ENCODE measurements at regions not wholly inside any gene's neighbourhood (a gene's known extent, or its start where the extent isn't known, plus 50 kb on each side); places are given as distances from the start of the nearest gene placed in this dataset.
"Not testable (repeated sequence)": the region's sequence is repeated elsewhere in the genome, so short reads cannot be mapped to it uniquely, and the experiment has no call there.

GRCh38 chr14:22492622-22493542 is 96.1 kb downstream of the DAD1 start:
- in situ Hi-C loops (cut with MboI; ENCODE audit: low sequenced_read_pairs): no loop called here

GRCh38 chr14:22491683-22492621 is 97.1 kb downstream of the DAD1 start:
- in situ Hi-C loops (cut with MboI; ENCODE audit: low sequenced_read_pairs): no loop called here

- in situ Hi-C loops (cut with MboI; ENCODE audit: low sequenced_read_pairs): not testable (repeated sequence)
Observed at GRCh38 chr14:22491053-22491452, 98.0 kb downstream of the DAD1 start.

GRCh38 chr14:22489957-22490950 is 98.8 kb downstream of the DAD1 start:
- in situ Hi-C loops (cut with MboI; ENCODE audit: low sequenced_read_pairs): no loop called here

GRCh38 chr14:22489244-22489545 is 99.8 kb downstream of the DAD1 start:
- in situ Hi-C loops (cut with MboI; ENCODE audit: low sequenced_read_pairs): no loop called here

- in situ Hi-C loops (cut with MboI; ENCODE audit: low sequenced_read_pairs): no loop called here
Observed at GRCh38 chr14:22488522-22489243, 100.3 kb downstream of the DAD1 start.

GRCh38 chr14:22487941-22488340 is 101.1 kb downstream of the DAD1 start:
- in situ Hi-C loops (cut with MboI; ENCODE audit: low sequenced_read_pairs): no loop called here

- in situ Hi-C loops (cut with MboI; ENCODE audit: low sequenced_read_pairs): no loop called here
Observed at GRCh38 chr14:22487401-22487800, 101.6 kb downstream of the DAD1 start.

GRCh38 chr14:22486675-22487074 is 102.3 kb downstream of the DAD1 start:
- in situ Hi-C loops (cut with MboI; ENCODE audit: low sequenced_read_pairs): no loop called here

- in situ Hi-C loops (cut with MboI; ENCODE audit: low sequenced_read_pairs): no loop called here
Observed at GRCh38 chr14:22485649-22486048, 103.4 kb downstream of the DAD1 start.

GRCh38 chr14:22485178-22485577 is 103.8 kb downstream of the DAD1 start:
- in situ Hi-C loops (cut with MboI; ENCODE audit: low sequenced_read_pairs): no loop called here

- in situ Hi-C loops (cut with MboI; ENCODE audit: low sequenced_read_pairs): no loop called here
Observed at GRCh38 chr14:22484632-22485031, 104.4 kb downstream of the DAD1 start.

- in situ Hi-C loops (cut with MboI; ENCODE audit: low sequenced_read_pairs): no loop called here
Observed at GRCh38 chr14:22483863-22484593, 105.0 kb downstream of the DAD1 start.

GRCh38 chr14:22482782-22483553 is 106.1 kb downstream of the DAD1 start:
- in situ Hi-C loops (cut with MboI; ENCODE audit: low sequenced_read_pairs): no loop called here

GRCh38 chr14:22482085-22482694 is 106.8 kb downstream of the DAD1 start:
- in situ Hi-C loops (cut with MboI; ENCODE audit: low sequenced_read_pairs): no loop called here

GRCh38 chr14:22481546-22481945 is 107.5 kb downstream of the DAD1 start:
- in situ Hi-C loops (cut with MboI; ENCODE audit: low sequenced_read_pairs): no loop called here

- in situ Hi-C loops (cut with MboI; ENCODE audit: low sequenced_read_pairs): loop anchor here (5.0 to 10.0 kb wide), 2 partner anchors 87 to 175 kb away; no protein-coding TSS in a partner anchor
Observed at GRCh38 chr14:22479776-22480464, 109.1 kb downstream of the DAD1 start.
